Calu3 (cell line): ENCODE measurements at regions not wholly inside any gene's neighbourhood (a gene's known extent, or its start where the extent isn't known, plus 50 kb on each side); places are given as distances from the start of the nearest gene placed in this dataset.

Experiments
- BruUV-seq: library from RNA; stranded (reverse); fragments of 400-500 nt; replicated peaks from 2 replicates; lab custom pipeline; 2021; lab: Mats Ljungman, UMichigan
- CTCF ChIA-PET: fragments of 300-600 bp; sonication (Branson Sonifier 250); formaldehyde crosslinking; loops from one replicate; lab custom pipeline; 2022; ENCODE audit warnings: antibody characterized with exemption; lab: Charles Lee
- DNase-seq: peaks from one replicate; pipeline ENCODE4 v3.0.0; 2022
- H3K27ac Mint-ChIP-seq: one replicate; pipeline ENCODE4 v1.8.0; 2022; ENCODE audit warnings: mixed read lengths; ENCODE audit not compliant: unreplicated experiment
- H3K27me3 Mint-ChIP-seq: one replicate; pipeline ENCODE4 v1.8.0; 2022; ENCODE audit warnings: mixed read lengths; ENCODE audit not compliant: unreplicated experiment
- H3K36me3 Mint-ChIP-seq: one replicate; pipeline ENCODE4 v1.8.0; 2022; ENCODE audit warnings: mild to moderate bottlenecking, moderate library complexity, mixed read lengths; ENCODE audit not compliant: insufficient read depth, unreplicated experiment
- H3K4me1 Mint-ChIP-seq: one replicate; pipeline ENCODE4 v1.8.0; 2022; ENCODE audit warnings: mild to moderate bottlenecking, low read depth, mixed read lengths; ENCODE audit not compliant: unreplicated experiment
- H3K4me3 Mint-ChIP-seq: one replicate; pipeline ENCODE4 v1.8.0; 2022; ENCODE audit warnings: mild to moderate bottlenecking, low read depth, moderate library complexity, mixed read lengths; ENCODE audit not compliant: unreplicated experiment
- H3K9me3 Mint-ChIP-seq: one replicate; pipeline ENCODE4 v1.8.0; 2022; ENCODE audit warnings: low read depth, mixed read lengths; ENCODE audit not compliant: unreplicated experiment
- intact Hi-C: fragments of 100-400 bp; cut with micrococcal nuclease; formaldehyde crosslinking; loops from one replicate; pipeline ENCODE4 v1.10.0; 2022; ENCODE audit not compliant: unreplicated experiment
- TF ChIP-seq, protein P1 (sequence below): fragments of 200-600 bp; IDR thresholded peaks from one replicate; pipeline ENCODE4 v1.8.0; 2022; ENCODE audit warnings: antibody characterized with exemption; ENCODE audit not compliant: unreplicated experiment

- DNase-seq: no peak
- TF ChIP-seq, protein P1, sequence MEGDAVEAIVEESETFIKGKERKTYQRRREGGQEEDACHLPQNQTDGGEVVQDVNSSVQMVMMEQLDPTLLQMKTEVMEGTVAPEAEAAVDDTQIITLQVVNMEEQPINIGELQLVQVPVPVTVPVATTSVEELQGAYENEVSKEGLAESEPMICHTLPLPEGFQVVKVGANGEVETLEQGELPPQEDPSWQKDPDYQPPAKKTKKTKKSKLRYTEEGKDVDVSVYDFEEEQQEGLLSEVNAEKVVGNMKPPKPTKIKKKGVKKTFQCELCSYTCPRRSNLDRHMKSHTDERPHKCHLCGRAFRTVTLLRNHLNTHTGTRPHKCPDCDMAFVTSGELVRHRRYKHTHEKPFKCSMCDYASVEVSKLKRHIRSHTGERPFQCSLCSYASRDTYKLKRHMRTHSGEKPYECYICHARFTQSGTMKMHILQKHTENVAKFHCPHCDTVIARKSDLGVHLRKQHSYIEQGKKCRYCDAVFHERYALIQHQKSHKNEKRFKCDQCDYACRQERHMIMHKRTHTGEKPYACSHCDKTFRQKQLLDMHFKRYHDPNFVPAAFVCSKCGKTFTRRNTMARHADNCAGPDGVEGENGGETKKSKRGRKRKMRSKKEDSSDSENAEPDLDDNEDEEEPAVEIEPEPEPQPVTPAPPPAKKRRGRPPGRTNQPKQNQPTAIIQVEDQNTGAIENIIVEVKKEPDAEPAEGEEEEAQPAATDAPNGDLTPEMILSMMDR: no peak
- intact Hi-C loops: no loop called here
- no TSS peak for BruUV-seq
- Mint-ChIP-seq H3K27me3 (no peaks in the 10 kb centered on the region), H3K9me3 (no peaks in the 10 kb centered on the region), H3K27ac (no peak overlapping the region), H3K4me1 (no peaks in the 10 kb centered on the region), H3K36me3 (no peaks in the 10 kb centered on the region), H3K4me3 (no peak overlapping the region)
- CTCF ChIA-PET: interaction anchor here (1.0 kb wide), 1 partner anchor 9 kb away, joined by 3 read pairs; no protein-coding TSS in a partner anchor
Observed at GRCh38 chr4:24202579-24202978, 312.7 kb upstream of the PPARGC1A start.

GRCh38 chr4:24197955-24198354 is 308.1 kb upstream of the PPARGC1A start:
- Mint-ChIP-seq H3K4me1 (no peaks in the 10 kb centered on the region), H3K27me3 (no peaks in the 10 kb centered on the region), H3K9me3 (no peaks in the 10 kb centered on the region), H3K4me3 (no peak overlapping the region), H3K36me3 (no peaks in the 10 kb centered on the region), H3K27ac (no peak overlapping the region)
- CTCF ChIA-PET: no interaction called here
- BruUV-seq: no TSS peak
- intact Hi-C loops: no loop called here
- TF ChIP-seq, protein P1: no peak
- DNase-seq: no peak

DNA sequence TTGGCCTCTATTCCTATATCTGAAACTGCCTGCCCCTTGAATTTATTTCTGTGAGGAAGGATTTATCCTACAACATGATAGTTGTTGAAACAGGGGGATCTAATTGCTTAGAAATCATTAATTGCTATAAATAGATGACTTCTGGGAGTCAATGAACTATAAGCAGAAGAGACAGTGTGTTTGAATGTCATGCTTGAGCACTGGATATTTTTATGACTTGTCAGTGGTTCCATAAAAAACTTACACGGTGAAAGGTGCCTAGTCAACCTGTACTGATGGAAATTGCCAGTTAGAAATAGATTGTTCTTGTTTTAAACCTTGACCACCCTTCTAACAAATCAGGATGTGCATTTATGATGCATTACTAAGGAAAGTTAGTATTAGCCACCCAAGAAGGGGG is 306.9 kb upstream of the PPARGC1A start:
- Mint-ChIP-seq H3K27me3 (peaks cover 3% of the 10 kb centered on the region), H3K4me3 (no peak overlapping the region), H3K27ac (no peak overlapping the region), H3K9me3 (no peaks in the 10 kb centered on the region), H3K36me3 (no peaks in the 10 kb centered on the region), H3K4me1 (no peaks in the 10 kb centered on the region)
- intact Hi-C loops: no loop called here
- TF ChIP-seq, protein P1: no peak
- BruUV-seq: no TSS peak
- no peak for DNase-seq
- CTCF ChIA-PET: no interaction called here

GRCh38 chr4:24195991-24196736 is 306.3 kb upstream of the PPARGC1A start:
- H3K4me3 Mint-ChIP-seq: no peak overlapping the region
- H3K9me3 Mint-ChIP-seq: no peaks in the 10 kb centered on the region
- no peak overlapping the region for H3K27ac Mint-ChIP-seq
- peaks cover 9% of the 10 kb centered on the region for H3K27me3 Mint-ChIP-seq
- CTCF ChIA-PET: no interaction called here
- no peaks in the 10 kb centered on the region for H3K36me3 Mint-ChIP-seq
- no peaks in the 10 kb centered on the region for H3K4me1 Mint-ChIP-seq
- BruUV-seq: no TSS peak
- TF ChIP-seq, protein P1: no peak
- intact Hi-C loops: no loop called here
- DNase-seq: no peak
